Left hindlimb (tissue), 1 donor: ENCODE measurements at regions not wholly inside any gene's neighbourhood (a gene's known extent, or its start where the extent isn't known, plus 50 kb on each side); places are given as distances from the start of the nearest gene placed in this dataset.

Experiments used
- DNase-seq: peaks from one replicate; pipeline ENCODE4 v3.0.0-alpha.2; 2018

GRCh38 chr13:40439928-40440327 lies 226.5 kb downstream of the FOXO1 start:
- no peak for DNase-seq

- DNase-seq = no peak
Measured at GRCh38 chr13:40440990-40441820, 225.2 kb downstream of the FOXO1 start.

GRCh38 chr13:40442231-40442630 lies 224.2 kb downstream of the FOXO1 start:
- no peak for DNase-seq

GRCh38 chr13:40442826-40443225 lies 223.6 kb downstream of the FOXO1 start:
- DNase-seq = no peak

- no peak for DNase-seq
Measured at GRCh38 chr13:40444241-40444640, 222.2 kb downstream of the FOXO1 start.

GRCh38 chr13:40445557-40445990 lies 220.9 kb downstream of the FOXO1 start:
- no peak for DNase-seq

GRCh38 chr13:40446365-40446764 lies 220.1 kb downstream of the FOXO1 start:
- no peak for DNase-seq

GRCh38 chr13:40447857-40448256 lies 218.6 kb downstream of the FOXO1 start:
- no peak for DNase-seq

GRCh38 chr13:40452038-40452666 lies 214.3 kb downstream of the FOXO1 start:
- DNase-seq = no peak

GRCh38 chr13:40452741-40453334 lies 213.6 kb downstream of the FOXO1 start:
- no peak for DNase-seq

- DNase-seq = no peak
Measured at GRCh38 chr13:40453351-40454021, 213.0 kb downstream of the FOXO1 start.

- DNase-seq = no peak
Measured at GRCh38 chr13:40456397-40456953, 210.0 kb downstream of the FOXO1 start.

GRCh38 chr13:40456979-40457553 lies 209.4 kb downstream of the FOXO1 start:
- DNase-seq = no peak

GRCh38 chr13:40457929-40458719 lies 208.3 kb downstream of the FOXO1 start:
- DNase-seq = peak; percentile 81

- no peak for DNase-seq
Measured at GRCh38 chr13:40458720-40458990, 207.8 kb downstream of the FOXO1 start.

GRCh38 chr13:40460116-40460515 lies 206.3 kb downstream of the FOXO1 start:
- DNase-seq = no peak

- DNase-seq = no peak
Measured at GRCh38 chr13:40464337-40465014, 202.0 kb downstream of the FOXO1 start.

GRCh38 chr13:40465015-40465390 lies 201.4 kb downstream of the FOXO1 start:
- DNase-seq = no peak

- DNase-seq = no peak
Measured at GRCh38 chr13:40466272-40466671, 200.2 kb downstream of the FOXO1 start.

GRCh38 chr13:40468227-40468838 lies 198.1 kb downstream of the FOXO1 start:
- no peak for DNase-seq
